Activated naive CD4-positive, alpha-beta T cell treated with anti-CD3 and anti-CD28 coated beads for 36 hours (primary cell): ENCODE measurements at regions not wholly inside any gene's neighbourhood (a gene's known extent, or its start where the extent isn't known, plus 50 kb on each side); places are given as distances from the start of the nearest gene placed in this dataset.

Experiments used
- CTCF ChIA-PET: fragments of 350-600 bp; sonication (Branson Sonifier 250); formaldehyde crosslinking; loops from one replicate; lab custom pipeline; 2021; ENCODE audit warnings: antibody characterized with exemption; lab: Charles Lee
- DNase-seq: peaks from one replicate; pipeline ENCODE4 v3.0.0-alpha.2; 2020
- H3K27ac Mint-ChIP-seq: one replicate; pipeline ENCODE4 v1.8.0; 2021; ENCODE audit warnings: mild to moderate bottlenecking, mixed read lengths
- H3K27me3 Mint-ChIP-seq: one replicate; pipeline ENCODE4 v1.8.0; 2021; ENCODE audit warnings: low read depth, mixed read lengths
- H3K36me3 Mint-ChIP-seq: one replicate; pipeline ENCODE4 v1.8.0; 2021; ENCODE audit warnings: low read depth, mixed read lengths
- H3K4me1 Mint-ChIP-seq: one replicate; pipeline ENCODE4 v1.8.0; 2021; ENCODE audit warnings: low read depth, mixed read lengths
- H3K4me3 Mint-ChIP-seq: one replicate; pipeline ENCODE4 v1.8.0; 2021; ENCODE audit warnings: mild to moderate bottlenecking, moderate library complexity, mixed read lengths
- H3K9me3 Mint-ChIP-seq: one replicate; pipeline ENCODE4 v1.8.0; 2021; ENCODE audit warnings: mixed read lengths
- intact Hi-C: fragments of 100-400 bp; cut with micrococcal nuclease; formaldehyde crosslinking; loops from one replicate; pipeline ENCODE4 v1.15.1; 2023

GRCh38 chr5:120088412-120088811, 375.7 kb upstream of the PRR16 start:
- no peak for DNase-seq
- Mint-ChIP-seq H3K36me3 (no peaks in the 10 kb centered on the region), H3K27me3 (no peaks in the 10 kb centered on the region), H3K4me1 (peaks cover 3% of the 10 kb centered on the region), H3K27ac (no peak overlapping the region), H3K9me3 (no peaks in the 10 kb centered on the region), H3K4me3 (no peak overlapping the region)
- intact Hi-C loops: no loop called here
- CTCF ChIA-PET: no interaction called here

GRCh38 chr5:120088836-120089235, 375.3 kb upstream of the PRR16 start:
- no peaks in the 10 kb centered on the region for H3K36me3 Mint-ChIP-seq
- no peak overlapping the region for H3K4me3 Mint-ChIP-seq
- no peaks in the 10 kb centered on the region for H3K27me3 Mint-ChIP-seq
- no peak for DNase-seq
- H3K9me3 Mint-ChIP-seq: no peaks in the 10 kb centered on the region
- CTCF ChIA-PET: no interaction called here
- no peak overlapping the region for H3K27ac Mint-ChIP-seq
- intact Hi-C loops: no loop called here
- peaks cover 3% of the 10 kb centered on the region for H3K4me1 Mint-ChIP-seq

- no peaks in the 10 kb centered on the region for H3K27me3 Mint-ChIP-seq
- intact Hi-C loops: no loop called here
- H3K27ac Mint-ChIP-seq: no peak overlapping the region
- no peaks in the 10 kb centered on the region for H3K36me3 Mint-ChIP-seq
- no peak for DNase-seq
- no peak overlapping the region for H3K4me3 Mint-ChIP-seq
- CTCF ChIA-PET: no interaction called here
- H3K9me3 Mint-ChIP-seq: no peaks in the 10 kb centered on the region
- peaks cover 5% of the 10 kb centered on the region for H3K4me1 Mint-ChIP-seq
Measured at GRCh38 chr5:120091376-120091948, 372.6 kb upstream of the PRR16 start.

- H3K27me3 Mint-ChIP-seq: no peaks in the 10 kb centered on the region
- CTCF ChIA-PET: no interaction called here
- no peaks in the 10 kb centered on the region for H3K9me3 Mint-ChIP-seq
- peaks cover 5% of the 10 kb centered on the region for H3K4me1 Mint-ChIP-seq
- no peak overlapping the region for H3K4me3 Mint-ChIP-seq
- no peaks in the 10 kb centered on the region for H3K36me3 Mint-ChIP-seq
- intact Hi-C loops: no loop called here
- no peak overlapping the region for H3K27ac Mint-ChIP-seq
- DNase-seq: no peak
Measured at GRCh38 chr5:120092649-120093048, 371.5 kb upstream of the PRR16 start.

GRCh38 chr5:120093178-120093577, 370.9 kb upstream of the PRR16 start:
- peaks cover 5% of the 10 kb centered on the region for H3K4me1 Mint-ChIP-seq
- H3K27me3 Mint-ChIP-seq: no peaks in the 10 kb centered on the region
- intact Hi-C loops: no loop called here
- no peak for DNase-seq
- no peaks in the 10 kb centered on the region for H3K9me3 Mint-ChIP-seq
- no peak overlapping the region for H3K27ac Mint-ChIP-seq
- CTCF ChIA-PET: no interaction called here
- no peak overlapping the region for H3K4me3 Mint-ChIP-seq
- no peaks in the 10 kb centered on the region for H3K36me3 Mint-ChIP-seq

- intact Hi-C loops: no loop called here
- Mint-ChIP-seq H3K27ac (no peak overlapping the region), H3K4me1 (peaks cover 2% of the 10 kb centered on the region), H3K9me3 (no peaks in the 10 kb centered on the region), H3K36me3 (no peaks in the 10 kb centered on the region), H3K4me3 (no peak overlapping the region), H3K27me3 (no peaks in the 10 kb centered on the region)
- CTCF ChIA-PET: interaction anchor here (1.0 kb wide), 1 partner anchor 92 kb away, joined by 3 read pairs; no protein-coding TSS in a partner anchor
- no peak for DNase-seq
Measured at GRCh38 chr5:120096413-120096812, 367.7 kb upstream of the PRR16 start.

GRCh38 chr5:120098426-120098825, 365.7 kb upstream of the PRR16 start:
- no peak for DNase-seq
- Mint-ChIP-seq H3K27ac (no peak overlapping the region), H3K4me3 (no peak overlapping the region), H3K9me3 (no peaks in the 10 kb centered on the region), H3K36me3 (no peaks in the 10 kb centered on the region), H3K27me3 (no peaks in the 10 kb centered on the region), H3K4me1 (peaks cover 2% of the 10 kb centered on the region)
- intact Hi-C loops: no loop called here
- CTCF ChIA-PET: no interaction called here

GRCh38 chr5:120098902-120099535, 365.1 kb upstream of the PRR16 start:
- CTCF ChIA-PET: no interaction called here
- H3K36me3 Mint-ChIP-seq: no peaks in the 10 kb centered on the region
- peaks cover 2% of the 10 kb centered on the region for H3K4me1 Mint-ChIP-seq
- no peak overlapping the region for H3K27ac Mint-ChIP-seq
- no peaks in the 10 kb centered on the region for H3K27me3 Mint-ChIP-seq
- H3K9me3 Mint-ChIP-seq: no peaks in the 10 kb centered on the region
- intact Hi-C loops: no loop called here
- DNase-seq: no peak
- no peak overlapping the region for H3K4me3 Mint-ChIP-seq

- H3K36me3 Mint-ChIP-seq: no peaks in the 10 kb centered on the region
- no peaks in the 10 kb centered on the region for H3K27me3 Mint-ChIP-seq
- H3K4me3 Mint-ChIP-seq: no peak overlapping the region
- CTCF ChIA-PET: no interaction called here
- no peaks in the 10 kb centered on the region for H3K9me3 Mint-ChIP-seq
- no peaks in the 10 kb centered on the region for H3K4me1 Mint-ChIP-seq
- no peak overlapping the region for H3K27ac Mint-ChIP-seq
- DNase-seq: no peak
- intact Hi-C loops: no loop called here
Measured at GRCh38 chr5:120101771-120102170, 362.3 kb upstream of the PRR16 start.

GRCh38 chr5:120103495-120103894, 360.6 kb upstream of the PRR16 start:
- H3K27ac Mint-ChIP-seq: no peak overlapping the region

GRCh38 chr5:120106912-120107525, 357.1 kb upstream of the PRR16 start:
- Mint-ChIP-seq H3K4me3 (no peak overlapping the region), H3K27me3 (no peaks in the 10 kb centered on the region), H3K36me3 (no peaks in the 10 kb centered on the region), H3K27ac (no peak overlapping the region), H3K9me3 (peaks cover 4% of the 10 kb centered on the region), H3K4me1 (no peaks in the 10 kb centered on the region)
- DNase-seq: no peak
- intact Hi-C loops: no loop called here
- CTCF ChIA-PET: no interaction called here

More at GRCh38 chr5:120103495-120103894, 360.6 kb upstream of the PRR16 start:
- H3K36me3 Mint-ChIP-seq: no peaks in the 10 kb centered on the region
- H3K4me3 Mint-ChIP-seq: no peak overlapping the region
- H3K9me3 Mint-ChIP-seq: no peaks in the 10 kb centered on the region
- intact Hi-C loops: no loop called here
- no peaks in the 10 kb centered on the region for H3K4me1 Mint-ChIP-seq
- no peak for DNase-seq
- CTCF ChIA-PET: no interaction called here
- H3K27me3 Mint-ChIP-seq: no peaks in the 10 kb centered on the region

GRCh38 chr5:120108586-120109248, 355.4 kb upstream of the PRR16 start:
- Mint-ChIP-seq H3K4me3 (no peak overlapping the region), H3K9me3 (peaks cover 6% of the 10 kb centered on the region), H3K36me3 (no peaks in the 10 kb centered on the region), H3K4me1 (no peaks in the 10 kb centered on the region), H3K27me3 (no peaks in the 10 kb centered on the region), H3K27ac (no peak overlapping the region)
- CTCF ChIA-PET: no interaction called here
- DNase-seq: no peak
- intact Hi-C loops: no loop called here

GRCh38 chr5:120122703-120123102, 341.4 kb upstream of the PRR16 start:
- H3K4me3 Mint-ChIP-seq: no peak overlapping the region
- peaks cover 7% of the 10 kb centered on the region for H3K9me3 Mint-ChIP-seq
- H3K27me3 Mint-ChIP-seq: no peaks in the 10 kb centered on the region
- intact Hi-C loops: no loop called here
- H3K36me3 Mint-ChIP-seq: no peaks in the 10 kb centered on the region
- H3K27ac Mint-ChIP-seq: no peak overlapping the region
- CTCF ChIA-PET: no interaction called here
- no peak for DNase-seq
- no peaks in the 10 kb centered on the region for H3K4me1 Mint-ChIP-seq
